Activated T-helper 1 cell treated with Interleukin-2 at 50 U/mL for 16 hours (primary cell): ENCODE measurements at regions not wholly inside any gene's neighbourhood (a gene's known extent, or its start where the extent isn't known, plus 50 kb on each side); places are given as distances from the start of the nearest gene placed in this dataset.

Experiments used
- DNase-seq: peaks from one replicate; pipeline ENCODE4 v3.0.0-alpha.2; 2020; ENCODE audit warnings: low read depth

DNA sequence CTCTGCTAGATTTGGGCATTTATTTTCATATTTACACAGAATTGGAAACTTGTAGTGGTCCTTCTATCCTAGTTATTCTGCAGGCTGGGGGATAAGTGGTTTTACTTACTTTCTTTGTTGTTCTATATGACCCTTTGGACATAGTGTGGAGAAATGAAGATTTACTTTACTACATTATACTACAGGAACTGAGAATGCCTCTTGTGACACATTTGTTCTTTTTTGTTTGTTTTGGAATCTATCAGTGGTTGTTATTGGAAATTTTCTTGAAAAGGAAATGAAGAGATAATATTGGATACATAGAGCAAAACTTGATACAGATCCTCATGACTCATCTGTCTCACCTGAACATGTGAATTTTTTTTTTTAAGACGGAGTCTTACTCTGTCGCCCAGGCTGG is 146.1 kb upstream of the DPYD start:
- no peak for DNase-seq

DNA sequence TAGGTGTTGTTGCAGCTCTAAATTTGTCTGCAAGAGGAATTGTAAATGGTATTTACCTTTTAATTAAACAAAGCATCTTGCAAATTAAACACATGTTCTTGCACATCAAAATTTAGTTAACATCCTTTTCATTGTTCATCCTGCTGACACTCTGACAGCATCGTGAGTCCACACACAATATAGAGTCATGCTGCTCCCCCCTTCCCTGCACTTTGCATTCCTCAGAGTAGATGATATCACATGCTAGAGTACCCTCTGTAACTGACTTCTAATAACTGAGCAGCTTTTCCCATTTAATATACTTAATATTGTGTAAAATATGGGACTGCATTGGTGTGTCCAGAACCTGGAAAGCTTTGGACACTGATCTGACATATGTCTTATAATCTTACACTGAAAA is 138.8 kb upstream of the DPYD start:
- no peak for DNase-seq

DNA sequence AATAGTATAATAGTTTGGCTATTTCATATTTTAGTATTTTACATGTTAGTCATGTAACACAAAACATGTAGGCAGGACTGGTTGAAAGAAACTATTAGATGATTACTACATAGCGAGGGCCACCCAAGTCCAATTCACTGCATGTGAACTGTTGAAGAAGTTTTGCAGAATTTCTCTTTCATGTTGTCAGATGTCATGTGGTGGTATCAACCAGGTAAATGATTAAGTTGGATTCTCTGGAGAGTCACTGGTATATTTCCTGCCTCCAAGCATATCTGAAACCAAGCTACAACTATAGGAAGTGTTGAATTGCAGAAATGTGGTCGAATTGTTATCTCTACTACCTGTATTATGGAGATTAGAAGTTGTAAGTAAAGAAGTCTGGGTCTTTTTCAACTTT is 137.8 kb upstream of the DPYD start:
- DNase-seq, result no peak

DNA sequence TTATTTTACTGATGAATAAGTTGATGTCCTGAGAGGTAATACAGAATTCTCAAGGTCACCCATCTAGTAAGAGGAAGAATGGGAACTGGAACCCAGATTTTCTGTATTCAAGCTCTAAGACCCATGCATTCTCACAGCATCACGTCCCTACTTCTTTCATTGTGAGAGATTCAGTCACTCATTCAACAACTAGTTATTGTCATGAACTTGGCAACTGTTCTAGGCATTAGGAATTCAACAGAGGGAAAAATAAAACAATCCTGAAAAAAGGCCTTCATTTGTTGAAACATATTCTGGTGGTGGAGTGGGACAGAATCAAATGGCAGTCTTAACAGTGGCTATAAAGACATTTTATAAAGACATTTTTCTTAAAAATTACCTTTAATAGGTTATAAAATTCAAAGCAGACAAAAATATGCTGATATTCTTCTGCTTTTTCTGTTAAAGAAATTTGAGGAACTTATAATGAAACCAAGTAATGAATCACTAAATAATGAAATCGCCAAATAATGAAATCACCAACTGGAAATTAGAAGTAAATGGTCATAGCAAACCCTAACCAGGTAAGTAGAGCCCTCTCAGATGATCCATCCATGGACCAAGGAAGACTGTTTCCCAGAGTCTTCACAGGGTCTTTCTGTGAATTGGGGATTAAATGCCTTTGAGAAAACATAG is 136.5 kb upstream of the DPYD start:
- no peak for DNase-seq

GRCh38 chr1:98056781-98057180 is 135.9 kb upstream of the DPYD start:
- no peak for DNase-seq

DNA sequence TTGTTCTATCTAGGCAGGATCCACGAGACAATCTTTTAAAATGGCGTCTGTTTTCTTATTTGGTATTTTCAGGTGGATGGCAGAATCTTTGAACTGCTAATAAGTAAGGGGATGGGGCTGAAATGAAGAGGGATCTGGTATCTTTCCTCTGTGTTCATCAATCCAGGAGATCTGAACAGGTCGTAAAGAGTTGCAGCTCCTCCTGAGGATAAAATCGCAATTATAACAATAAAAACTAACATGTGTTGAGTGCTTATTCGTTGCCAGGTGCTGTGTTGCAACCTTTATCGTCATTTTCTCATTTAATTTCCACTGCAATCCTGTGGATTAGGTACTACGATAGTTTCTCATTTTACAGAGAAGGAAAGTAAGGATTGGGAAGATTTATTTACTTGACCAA is 134.6 kb upstream of the DPYD start:
- DNase-seq, result no peak

- no peak for DNase-seq
Measured at GRCh38 chr1:98054786-98055185, 134.0 kb upstream of the DPYD start.

GRCh38 chr1:98054367-98054701 is 133.5 kb upstream of the DPYD start:
- no peak for DNase-seq

GRCh38 chr1:98053471-98054366 is 132.9 kb upstream of the DPYD start:
- DNase-seq, result peak; percentile 26

DNA sequence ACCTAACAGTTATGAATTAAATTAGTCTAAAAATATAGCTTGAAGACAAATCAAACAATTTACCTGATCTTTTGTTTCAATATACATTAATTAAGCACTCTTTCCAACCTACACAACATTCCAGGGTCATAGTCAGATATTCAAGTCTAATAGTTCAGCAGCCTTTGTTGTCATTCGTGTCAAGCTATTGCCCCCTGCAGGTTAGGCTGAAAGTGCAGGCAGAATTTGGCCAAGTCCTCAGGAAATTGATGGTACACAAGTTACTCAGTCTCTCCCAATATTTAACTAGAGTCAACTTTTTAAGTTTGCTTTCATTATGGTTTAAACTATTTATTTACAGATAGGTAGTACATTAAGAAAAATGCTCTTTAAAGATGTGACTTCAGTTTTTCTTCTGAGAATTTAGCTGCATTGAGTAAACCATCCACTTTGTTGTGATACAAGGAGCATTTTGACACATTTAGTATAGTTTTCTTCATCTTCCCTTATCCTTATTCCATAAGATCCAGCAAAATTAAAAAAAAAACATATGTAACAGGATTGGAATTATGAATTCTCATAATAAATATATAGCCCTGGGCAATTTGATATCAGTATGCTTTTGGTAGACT is 130.3 kb upstream of the DPYD start:
- DNase-seq, result peak; percentile 43

DNA sequence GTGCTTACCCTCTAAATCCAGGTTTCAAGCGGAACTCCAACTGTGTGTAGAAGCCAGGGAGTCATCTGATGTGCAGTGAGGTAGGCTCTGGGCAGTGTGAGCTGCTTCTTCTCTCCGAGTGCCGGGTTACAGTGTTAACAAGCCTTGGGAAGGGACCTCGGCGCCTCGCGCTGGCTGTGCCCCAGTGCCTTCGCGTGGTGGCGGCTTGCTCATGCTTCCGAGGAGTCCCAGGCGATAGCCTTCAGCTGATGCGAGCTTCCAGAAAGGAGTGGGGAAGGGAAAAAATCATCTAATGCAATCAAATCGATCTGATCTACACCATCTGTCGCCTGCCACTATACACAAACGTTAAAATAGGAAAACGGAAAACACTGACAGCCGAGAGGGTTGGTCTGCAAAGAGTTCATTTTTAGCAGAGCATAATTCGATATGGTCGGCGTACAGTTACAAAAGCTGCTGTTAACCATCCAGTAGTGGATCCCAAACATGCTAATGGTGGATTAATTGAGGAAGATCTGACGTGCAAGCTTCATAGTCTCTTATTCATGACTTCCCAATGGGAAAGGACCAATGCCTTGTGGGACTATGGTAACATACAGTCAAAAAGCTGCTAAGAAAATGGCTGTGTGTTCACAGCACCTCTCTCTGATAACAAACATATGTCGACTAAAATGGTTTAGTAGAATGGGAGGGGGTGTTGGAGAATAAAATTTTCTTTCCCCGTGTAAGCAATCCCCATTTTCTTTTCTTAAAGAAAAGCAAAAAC is 128.7 kb upstream of the DPYD start:
- no peak for DNase-seq

DNA sequence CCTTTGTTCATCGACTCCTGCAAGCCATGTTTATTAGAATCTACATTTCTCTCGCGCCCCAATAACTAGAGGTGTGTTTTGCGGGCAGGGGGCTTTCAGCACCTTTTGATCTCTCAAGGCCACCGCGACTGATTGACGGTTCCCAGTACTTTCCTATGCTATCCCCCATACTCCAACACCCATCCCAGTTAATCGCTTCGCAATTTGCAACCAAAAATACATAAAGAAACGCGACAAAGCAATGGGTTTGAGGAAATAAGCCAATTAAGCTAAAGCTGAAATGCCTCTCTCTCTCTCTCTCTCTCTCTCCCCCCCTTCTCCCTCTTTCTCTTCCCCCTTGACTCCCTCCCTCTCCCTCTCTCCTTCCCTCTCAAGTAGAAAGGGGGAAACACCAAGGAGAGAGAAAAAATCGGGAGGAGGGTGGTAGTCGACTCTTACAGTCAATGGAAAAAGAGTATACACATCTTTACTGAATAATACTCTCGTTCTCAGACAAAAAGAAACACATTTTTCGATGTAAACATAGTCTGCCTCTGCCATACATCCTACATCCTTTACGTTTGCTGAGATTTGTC is 128.0 kb upstream of the DPYD start:
- no peak for DNase-seq

GRCh38 chr1:98048244-98048643 is 127.4 kb upstream of the DPYD start:
- peak; percentile 37 for DNase-seq

DNA sequence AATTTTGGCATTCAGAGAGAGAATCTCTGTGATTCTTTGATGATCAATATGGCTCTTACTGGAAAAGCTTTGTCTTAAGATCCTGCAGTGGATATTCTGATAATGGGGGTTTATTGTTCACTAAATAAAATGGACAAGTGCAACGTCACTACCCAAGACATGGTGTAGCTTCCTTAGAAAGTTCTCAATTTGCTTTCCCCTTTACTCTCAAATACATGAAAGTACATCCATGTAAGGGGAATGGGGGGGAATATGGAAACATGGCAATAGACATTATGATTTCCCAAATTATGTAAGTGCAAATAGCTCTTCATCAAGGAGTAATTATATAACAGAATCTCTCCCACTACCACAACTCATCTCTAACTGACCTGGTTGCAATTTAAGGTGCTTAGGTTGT is 126.3 kb upstream of the DPYD start:
- no peak for DNase-seq

- DNase-seq, result no peak
Measured at GRCh38 chr1:98045767-98046641, 125.2 kb upstream of the DPYD start.

DNA sequence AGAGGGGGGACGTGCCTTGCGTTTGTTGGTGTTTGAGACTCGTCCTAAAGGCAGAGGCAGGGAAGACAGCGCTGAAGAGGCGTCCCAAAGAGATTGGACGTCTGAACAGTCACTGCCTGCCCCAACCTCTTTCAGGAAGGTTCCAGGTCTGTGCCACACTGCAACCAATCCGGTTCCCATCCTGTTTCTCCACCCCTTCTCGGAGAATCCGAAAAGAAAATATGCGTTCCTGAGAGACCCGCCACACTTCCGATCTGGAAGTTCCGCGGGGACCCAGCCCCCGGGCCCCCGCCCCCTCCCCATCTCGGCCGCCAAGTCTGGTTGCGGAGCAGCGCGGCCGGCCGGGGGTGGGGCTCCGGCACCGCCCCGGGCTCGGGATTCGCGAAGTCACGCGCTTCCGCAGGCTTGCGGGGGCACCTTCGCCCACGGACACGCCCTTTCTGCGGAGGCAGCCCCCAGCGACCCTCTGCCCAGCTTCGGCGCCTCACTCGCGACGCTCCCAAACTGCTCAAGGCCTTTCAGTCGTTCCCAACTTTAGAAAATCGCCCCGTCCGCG is 124.5 kb upstream of the DPYD start:
- no peak for DNase-seq

DNA sequence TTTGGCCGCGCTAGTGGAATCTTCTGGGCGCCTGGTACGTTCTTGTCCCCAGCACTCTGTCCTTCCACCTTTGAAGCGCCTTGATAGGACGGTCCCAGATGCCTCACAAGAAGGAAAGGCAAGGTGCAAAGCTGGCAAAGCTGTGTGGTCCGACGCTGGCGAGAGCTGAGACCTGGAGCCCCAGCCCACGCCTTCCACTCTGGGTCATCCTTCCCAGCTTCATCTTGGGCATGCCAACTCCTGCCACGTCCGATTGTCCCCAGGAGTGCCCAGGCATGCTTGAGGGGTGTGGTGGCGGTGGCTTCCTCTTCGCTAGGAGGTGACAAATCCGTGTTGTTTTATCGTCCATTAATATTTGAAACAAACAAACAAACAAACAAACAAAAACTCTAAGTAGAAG is 123.9 kb upstream of the DPYD start:
- DNase-seq, result no peak

DNA sequence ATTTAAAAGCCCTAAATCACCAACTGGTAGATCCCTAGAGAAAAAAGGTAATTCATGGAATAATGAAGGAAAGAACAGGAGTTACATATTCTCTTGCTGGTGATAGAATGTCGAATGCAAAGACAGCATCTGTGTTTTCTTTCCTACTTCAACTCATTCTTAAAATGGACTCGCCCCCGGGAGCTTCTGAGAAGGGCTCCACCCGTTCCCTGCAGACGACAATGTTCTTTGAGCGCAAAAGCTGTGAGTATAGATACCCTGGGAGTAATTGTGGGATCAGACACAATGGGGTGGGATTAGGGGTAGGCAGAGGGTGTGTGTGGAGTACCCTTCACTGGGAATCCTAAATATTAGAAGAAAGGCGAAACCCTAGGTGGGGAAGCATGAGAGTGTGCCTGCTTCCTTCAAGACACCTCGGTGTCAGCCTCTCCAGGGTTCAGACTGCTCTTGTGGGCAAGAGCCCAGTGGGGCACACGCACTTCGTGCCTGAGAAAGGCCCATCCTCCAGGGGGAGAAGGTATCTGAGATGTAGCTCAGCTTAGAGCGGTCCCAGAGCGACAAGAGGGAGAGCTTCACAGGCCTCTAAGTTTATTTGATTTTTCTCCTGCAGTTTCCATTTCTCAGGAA is 123.3 kb upstream of the DPYD start:
- no peak for DNase-seq

DNA sequence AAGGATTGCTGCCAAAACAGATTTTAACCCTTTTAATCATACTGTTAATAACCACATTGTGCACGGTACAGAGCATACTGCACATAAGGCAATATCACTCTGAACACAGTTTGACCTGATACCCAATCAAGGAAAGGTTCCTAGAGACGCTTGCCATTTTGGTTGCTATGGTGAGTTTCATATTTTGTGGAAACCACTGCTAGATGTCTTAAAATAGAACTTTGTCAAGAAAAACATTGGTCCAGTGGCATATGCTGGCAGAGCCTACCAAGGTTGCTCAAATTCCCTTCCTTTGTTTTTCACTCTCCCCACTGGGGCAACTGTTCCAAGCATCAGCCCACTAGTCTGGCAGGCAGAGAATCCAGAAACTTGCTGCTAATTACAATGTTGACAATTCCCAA is 114.8 kb upstream of the DPYD start:
- DNase-seq, result no peak

DNA sequence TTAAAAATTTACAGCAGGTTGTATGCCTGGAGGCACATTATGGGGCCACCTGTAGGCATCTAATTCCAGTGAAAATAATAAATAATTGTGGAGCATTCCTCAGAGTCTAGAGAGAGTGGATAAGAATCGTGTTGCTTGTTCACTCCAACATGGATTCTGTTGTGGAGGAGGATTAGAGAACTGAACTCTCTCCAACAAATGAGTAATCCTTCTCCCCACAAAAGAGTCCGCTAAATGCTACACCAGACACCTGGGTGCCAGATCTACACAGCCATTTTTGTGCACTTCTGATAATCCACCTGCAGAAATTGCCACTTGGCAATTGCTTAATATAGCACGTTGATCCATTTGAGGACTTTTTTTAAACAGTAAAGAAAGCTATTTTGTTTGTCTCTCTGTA is 113.7 kb upstream of the DPYD start:
- no peak for DNase-seq
